CD1c-positive myeloid dendritic cell (primary cell): ENCODE measurements at regions not wholly inside any gene's neighbourhood (a gene's known extent, or its start where the extent isn't known, plus 50 kb on each side); places are given as distances from the start of the nearest gene placed in this dataset.
"Not testable (repeated sequence)": the region's sequence is repeated elsewhere in the genome, so short reads cannot be mapped to it uniquely, and the experiment has no call there.

Experiments used
- DNase-seq: peaks from one replicate; pipeline ENCODE4 v3.0.0-alpha.2; 2016; ENCODE audit errors: extremely low spot score

DNA sequence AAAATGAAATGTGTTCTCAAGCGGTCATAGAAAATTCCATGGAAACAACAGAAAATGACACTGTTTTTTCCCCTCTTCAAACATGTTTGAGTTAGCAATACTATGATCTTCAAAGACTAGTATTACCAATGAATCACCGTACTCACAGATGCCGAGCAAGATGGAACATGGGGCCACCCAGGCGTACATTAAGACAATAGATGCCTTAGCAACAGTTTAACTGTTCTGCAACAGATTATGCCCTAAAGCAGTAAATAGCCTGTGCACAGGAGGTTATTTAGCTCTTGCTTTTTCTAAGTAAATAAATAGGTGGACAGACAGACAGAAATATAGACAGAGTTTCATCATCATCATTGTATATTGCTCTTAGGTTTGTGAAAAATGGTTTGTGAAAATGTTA lies 284.0 kb upstream of the DEFB112 start:
- DNase-seq, result no peak

DNA sequence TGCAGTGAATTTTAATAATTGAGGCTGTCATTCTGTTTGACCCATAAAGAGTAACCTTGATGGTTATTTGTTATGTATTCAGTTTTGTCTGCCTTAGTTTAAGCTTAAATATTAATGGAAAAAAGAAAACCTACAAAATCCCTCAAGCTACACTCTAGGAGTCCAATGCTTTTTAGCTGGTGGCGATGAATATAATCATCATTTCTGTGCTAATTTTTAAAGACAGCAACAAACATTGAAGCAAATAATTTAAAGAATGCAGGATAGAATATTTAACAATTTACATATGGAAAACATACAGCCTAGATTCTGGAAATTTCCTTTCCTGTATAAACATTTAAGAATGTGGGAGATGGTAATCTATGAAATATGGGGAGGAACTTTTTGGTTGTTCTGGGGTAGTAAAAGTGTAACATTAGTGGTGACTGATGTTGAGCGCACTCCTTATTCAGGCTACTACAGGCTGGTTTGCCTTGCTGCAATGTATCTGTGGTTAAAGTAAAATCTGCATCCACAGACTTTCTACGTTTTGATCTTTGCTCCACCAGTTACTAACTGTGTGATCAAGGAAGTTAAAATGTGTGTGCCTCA lies 287.9 kb upstream of the DEFB112 start:
- DNase-seq, result no peak

DNA sequence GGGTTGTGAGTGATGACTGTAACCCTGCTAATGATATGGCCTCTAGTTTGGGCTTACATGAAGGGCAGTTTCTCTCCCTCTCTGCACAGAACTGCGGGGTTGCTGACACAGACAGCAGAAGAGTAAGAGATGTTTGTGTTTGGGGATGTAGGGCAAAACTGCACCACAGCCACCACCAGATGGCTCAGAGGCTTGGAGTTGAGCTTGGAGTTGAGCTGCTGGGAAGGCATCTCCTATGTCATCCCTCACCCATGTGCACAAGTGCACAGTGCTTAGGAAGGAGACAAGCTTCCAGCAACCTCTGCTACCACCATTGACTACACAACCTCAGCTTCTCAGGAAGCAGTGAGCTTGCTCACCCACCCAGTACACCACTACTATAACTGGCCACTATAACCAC lies 303.9 kb upstream of the DEFB112 start:
- DNase-seq, result no peak

DNA sequence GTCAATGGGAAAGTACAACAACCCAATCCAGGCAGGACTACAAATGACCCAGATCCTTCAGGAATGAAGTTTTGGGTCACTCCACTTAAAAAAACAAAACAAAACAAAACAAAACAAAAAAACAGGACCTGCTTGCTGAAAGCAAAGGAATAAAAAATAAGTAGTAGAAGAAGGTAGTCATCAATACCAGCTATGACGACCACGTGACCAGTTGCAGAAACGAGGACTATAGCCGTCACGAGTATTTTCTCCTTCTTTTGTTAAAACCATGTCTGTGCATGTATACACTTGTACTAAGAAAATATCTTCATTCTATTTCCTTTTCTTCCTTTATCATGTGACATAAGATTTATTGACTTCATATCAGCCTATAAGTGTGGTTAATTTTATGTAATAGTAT lies 308.4 kb upstream of the DEFB112 start:
- DNase-seq, result no peak

DNA sequence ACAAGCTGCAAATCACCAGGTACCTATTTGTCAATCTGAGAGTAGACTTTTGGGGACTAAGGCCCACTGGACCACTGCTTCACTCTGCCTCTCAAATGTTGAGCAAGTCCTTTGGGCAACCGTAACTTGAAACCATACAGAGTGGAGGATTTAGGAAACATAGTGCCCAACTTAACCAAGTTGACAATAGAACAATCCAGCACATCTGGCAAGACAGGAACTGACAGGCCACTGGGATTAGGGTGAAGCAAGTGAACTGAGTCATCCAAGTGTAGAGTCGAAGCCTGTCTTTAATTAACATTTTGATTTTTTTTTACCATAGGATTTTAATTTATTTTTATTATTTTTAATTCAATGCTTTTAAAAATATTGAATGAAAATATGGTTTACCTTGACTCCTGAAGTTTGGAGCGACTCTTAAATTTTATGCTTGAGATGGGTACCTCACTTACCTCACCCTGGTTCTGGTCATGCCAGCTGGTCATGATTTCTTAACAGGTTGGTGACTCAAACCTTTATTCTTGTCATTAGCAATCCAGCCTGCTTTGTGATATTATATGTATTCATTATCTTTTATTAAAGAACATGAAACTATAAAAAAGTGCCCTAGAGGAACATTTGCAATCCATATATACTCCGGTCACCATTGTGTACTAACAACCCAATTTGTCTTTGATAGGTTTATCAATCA lies 312.1 kb upstream of the DEFB112 start:
- DNase-seq, result no peak

DNA sequence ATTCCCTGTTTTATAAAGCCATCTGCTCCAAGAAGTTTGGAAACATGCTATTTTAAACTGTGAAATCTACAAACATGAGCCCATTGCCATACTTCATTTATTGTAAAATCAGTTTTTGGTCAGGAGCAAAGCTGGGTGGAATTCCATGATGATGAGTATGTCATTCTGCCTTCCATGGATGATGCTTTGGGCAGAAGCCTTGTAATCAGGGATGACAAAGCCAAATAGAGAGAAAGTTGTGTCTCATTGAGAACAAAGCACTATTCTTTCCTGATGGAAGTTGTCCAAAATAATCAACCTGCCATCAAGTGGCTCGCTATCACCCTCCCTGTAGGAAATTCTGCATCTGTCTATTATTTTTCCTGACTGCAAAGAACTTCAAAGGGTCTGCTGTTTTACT lies 313.0 kb upstream of the DEFB112 start:
- no peak for DNase-seq

DNA sequence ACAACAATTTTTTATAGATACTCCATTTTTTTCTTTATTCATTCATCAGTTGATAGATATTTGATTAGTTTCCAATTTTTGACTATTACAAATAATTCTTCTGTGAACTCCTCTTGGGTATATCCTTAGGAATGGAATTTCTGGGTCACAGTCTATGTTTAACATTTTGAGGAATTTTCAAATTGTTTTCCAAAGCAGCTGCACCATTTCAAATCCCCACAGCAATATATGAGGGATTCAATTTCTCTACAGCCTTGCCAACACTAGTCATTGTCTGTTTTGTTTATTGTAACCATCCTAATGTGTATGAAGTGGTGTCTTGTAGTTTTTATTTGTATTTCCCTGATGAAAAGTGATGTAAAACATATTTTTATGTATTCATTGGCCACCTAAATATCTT lies 320.3 kb upstream of the DEFB112 start:
- no peak for DNase-seq

DNA sequence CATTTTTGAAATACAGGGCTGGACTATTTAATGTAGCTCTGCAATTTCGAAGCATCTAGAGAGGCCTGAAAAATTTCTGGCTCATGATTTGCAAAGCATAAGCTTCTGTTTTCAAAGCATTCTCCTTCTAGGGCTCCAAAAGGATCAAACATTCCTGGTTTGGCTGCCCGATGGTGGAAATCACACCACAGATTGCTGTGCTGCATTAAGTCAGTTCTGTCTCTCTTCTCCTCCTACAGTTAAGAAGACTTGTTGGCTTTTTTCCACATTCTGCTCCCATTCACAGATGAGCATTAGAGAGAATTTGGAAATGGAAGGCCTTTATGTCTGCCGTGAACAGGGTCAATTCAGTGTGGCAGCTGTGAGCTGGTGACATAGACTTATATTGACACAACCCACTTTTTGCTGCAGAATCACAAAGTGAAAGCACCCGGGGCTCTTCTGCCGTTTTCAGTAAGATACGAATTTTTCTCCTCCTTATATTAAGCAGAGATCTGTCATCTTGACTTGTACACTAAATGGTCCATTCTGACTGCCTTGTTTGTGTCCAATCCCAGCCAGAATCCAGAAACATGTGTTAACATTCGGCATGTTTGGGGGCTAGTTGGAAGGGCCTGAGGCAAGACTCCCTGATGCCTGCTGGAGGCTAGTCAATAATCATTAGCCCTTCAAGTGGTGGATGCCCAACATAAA lies 330.8 kb upstream of the DEFB112 start:
- DNase-seq, result no peak

DNA sequence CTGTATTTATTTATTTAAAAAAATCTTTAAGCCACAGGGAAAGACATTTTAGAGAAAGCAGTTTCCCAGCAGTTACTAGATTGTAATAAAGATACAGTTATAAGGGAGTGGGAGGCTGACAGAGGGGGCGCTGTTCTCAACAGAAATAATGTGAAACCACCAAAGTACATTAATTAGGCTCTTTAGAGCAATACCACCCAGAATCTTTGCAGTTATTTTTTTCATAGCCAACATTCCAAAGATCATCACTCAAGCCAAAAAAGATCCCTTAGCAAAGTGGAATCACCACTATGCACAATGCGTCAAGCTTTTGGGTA lies 331.3 kb upstream of the DEFB112 start:
- no peak for DNase-seq

DNA sequence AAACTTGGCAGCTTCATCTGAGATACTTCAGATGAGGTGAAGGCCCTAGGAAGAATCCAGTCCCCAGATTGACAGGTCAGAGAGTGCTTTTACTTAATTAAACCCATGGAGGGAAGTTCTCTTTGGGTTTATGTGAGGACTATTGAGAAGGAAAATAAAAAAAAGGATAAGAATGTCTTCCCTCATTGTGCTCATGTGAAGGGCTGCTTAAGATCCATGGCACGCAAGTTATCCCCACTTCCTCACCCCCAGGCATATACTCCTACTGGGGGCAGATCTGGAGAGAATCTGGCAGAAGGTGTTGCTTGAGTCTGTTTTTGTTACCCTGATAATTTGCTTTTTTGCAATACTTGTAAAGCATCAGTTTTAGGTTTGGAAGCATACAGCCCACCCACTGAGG lies 322.9 kb upstream of the TFAP2D start:
- DNase-seq, result no peak

DNA sequence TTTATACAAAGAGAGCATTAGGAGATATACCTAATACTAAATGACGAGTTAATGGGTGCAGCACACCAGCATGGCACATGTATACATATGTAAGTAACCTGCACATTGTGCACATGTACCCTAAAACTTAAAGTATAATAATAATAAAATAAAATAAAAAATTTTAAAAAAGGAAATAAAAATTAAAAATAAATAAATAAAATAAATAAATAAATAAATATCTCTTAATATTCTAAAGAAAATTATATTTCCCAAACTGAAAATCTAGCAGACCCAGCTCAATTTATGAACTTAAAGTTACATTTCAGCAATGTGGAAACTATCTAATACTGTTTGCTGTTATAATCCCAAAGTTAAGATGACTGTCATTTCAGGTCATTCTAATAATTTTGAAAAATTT lies 319.2 kb upstream of the TFAP2D start:
- not testable (repeated sequence) for DNase-seq

DNA sequence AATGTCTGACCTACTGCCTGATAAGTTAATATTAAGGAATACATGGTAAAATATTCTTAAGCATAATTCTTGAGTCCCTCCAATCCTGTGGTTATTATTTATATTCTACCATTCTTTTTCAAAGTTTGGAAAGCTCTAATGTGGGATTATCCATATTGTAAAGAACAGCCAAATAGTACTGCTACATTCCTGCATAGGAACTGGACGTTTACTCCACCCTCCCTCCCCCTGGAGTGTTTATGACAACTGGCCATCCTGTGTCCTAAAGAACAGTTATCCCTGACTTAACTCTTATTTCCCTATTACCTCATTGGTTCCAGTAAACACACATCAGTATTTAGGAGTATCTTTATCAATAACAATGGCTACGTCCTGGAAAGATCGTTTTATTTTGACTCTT lies 308.7 kb upstream of the TFAP2D start:
- no peak for DNase-seq

DNA sequence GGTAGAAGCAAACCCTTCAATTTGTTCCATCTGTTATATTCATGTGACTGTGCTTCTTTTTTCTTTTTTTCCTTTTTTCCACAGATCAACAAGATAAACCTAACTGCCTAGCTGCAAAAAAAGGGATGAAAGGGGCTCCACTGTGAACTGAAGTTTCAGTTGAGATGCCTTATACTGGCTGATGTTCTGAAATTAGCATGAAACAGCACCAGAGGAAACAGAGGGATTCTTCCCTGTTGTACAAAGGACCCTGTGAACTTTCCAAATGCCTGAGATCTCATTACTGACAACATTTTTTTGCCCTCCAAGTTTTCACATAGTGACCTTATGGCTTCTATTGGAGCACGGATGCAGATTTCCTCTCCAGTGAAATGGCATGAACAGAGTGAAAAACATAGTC lies 302.7 kb upstream of the TFAP2D start:
- DNase-seq, result no peak

DNA sequence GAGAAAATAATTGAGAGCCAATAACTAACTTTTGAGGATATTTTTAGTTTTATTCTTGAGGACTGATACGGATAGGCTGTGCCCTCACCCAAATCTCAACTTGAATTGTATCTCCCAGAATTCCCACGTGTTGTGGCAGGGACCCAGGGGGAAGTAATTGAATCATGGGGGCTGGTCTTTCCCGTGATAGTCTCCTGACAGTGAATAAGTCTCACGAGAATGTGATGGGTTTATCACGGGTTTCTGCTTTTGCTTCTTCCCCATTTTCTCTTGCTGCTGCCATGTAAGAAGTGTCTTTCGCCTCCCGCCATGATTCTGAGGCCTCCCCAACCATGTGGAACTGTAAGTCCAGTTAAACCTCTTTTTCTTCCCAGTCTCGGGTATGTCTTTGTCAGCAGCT lies 292.3 kb upstream of the TFAP2D start:
- not testable (repeated sequence) for DNase-seq

DNA sequence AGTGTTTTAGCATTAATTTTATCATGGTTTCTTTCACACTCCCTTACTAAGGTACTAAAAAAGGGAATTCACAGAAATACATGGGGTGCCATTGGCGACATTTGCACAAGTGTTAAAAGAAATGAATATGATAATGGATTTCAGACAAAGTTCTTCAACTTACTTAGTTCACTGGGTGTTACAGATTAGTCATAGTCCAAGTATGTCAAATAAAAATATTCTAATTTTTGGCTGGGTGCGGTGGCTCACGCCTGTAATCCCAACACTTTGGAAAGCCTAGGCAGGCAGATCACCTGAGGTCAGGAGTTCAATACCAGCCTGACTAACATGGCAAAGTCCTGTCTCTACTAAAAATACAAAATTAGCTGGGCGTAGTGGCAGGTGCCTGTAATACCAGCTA lies 286.1 kb upstream of the TFAP2D start:
- no peak for DNase-seq

DNA sequence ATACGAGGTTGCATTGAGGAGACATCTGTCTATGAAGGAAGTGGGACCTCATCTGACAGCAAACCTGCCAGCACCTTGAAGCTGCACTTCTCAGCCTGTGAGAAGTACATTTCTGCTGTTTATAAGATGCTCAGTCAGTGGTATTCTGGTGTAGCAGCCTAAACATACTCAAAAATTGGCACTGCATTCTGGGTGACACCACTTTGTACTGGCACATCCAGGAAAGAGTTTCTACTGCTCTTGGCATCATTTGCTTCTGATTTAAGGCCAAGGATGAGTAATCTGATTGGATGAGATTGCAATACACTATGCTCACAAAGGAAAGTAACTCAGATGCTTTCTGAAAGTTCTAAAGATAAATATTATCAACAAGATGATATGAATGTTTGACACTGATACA lies 275.4 kb upstream of the TFAP2D start:
- DNase-seq, result no peak

DNA sequence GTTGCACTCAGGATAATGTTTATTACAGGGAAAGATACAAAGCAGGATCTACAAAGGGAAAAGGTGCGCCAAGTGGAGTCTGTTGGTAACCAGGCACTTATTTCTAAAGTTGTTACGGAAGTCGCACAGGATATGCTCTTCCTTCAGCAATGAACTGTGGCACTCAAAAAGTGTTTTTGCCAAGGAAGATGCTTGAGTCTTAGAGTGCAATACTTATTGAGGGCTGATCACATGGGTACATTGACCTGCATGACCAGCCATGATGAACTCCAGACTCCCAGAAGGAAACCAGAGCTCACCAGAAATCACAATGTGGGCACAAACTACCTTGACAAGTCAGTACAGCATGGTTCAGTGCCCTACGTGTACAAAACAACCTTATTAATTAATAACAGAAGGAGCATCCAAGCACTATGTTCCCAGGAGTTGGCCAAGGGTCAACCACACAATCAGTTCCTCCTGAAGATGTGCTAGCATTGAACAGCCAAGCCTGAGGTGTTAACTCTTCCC lies 270.7 kb upstream of the TFAP2D start:
- DNase-seq, result no peak

DNA sequence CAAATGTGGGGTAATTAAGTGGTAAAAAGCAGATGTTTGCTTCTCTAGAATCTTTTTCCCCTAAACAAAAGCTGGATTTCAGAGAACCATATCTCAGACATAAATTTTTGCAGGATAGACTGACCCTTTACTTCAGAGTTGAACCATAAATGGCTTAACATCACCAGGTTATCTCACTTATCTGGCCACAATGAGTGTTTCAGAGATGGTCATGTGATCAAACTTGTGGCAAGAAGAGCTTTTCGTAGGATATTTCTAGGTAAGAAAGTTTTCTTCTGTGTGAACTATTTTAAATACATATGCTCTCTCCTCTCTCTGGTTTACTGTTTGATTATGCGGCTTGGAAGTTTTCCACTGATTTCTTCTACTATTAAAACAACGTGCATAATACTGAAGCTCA lies 270.2 kb upstream of the TFAP2D start:
- no peak for DNase-seq

DNA sequence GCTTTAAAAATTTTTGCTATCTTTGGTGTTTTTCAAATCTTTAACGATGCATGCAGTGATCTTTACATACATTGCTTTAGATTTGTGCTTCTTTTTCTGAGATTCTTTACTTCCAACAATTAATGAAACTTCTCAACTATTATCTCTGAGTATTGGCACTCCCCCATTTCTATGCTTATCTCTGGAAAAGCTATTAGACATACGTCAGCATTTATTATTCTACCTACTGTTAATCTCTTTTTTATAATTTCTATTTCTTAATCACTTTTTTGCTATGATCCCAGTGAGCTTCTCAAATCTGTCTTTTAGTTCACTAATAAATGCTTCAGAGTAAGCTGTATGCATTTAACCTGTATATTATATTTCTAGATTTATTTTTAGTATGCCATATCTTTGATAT lies 264.2 kb upstream of the TFAP2D start:
- DNase-seq, result no peak

DNA sequence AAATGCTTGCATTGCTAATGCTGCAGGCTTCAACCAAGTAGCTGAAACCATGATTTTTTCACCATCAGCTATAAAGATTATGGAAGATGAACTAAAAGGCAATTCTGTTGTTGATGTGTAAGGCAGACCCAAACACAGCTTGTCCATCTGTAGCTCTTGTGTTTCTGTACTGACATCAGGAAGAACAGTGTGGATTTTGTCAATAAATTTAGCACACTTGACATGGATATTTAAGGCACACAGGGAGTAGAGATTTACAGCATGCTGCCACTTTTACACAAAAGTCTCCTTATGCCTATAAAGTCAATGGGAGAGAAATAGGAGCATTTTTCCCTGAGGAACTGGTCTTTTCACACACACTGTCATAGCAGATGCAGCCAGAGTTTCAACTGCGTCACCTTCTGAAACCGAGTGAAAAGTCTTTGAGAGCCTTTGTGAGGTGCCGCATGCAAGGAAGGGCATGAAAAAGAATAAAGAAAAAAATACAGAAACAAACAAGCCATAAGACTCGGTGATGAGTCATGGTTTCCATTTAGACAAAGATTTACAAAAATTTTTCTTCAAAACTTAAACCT lies 261.4 kb upstream of the TFAP2D start:
- no peak for DNase-seq

DNA sequence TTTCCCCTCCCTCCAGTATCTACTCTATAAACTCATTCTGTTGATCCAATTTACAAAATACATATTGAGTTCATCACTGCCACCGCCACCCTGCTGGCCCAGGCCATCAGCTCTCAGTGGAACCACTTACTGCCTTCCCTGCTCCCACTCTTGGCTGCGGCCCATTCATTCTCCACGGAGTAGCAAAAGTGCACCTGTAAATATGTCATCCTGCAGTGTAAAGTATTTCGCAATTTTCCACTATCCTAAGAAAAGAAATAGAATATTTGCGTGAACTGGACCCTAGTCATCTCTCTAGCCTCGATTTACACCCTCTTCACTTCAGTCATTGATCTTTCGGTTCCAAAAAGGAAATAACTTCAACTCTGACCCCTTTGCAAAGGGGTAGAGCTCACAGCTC lies 258.3 kb upstream of the TFAP2D start:
- DNase-seq, result no peak

DNA sequence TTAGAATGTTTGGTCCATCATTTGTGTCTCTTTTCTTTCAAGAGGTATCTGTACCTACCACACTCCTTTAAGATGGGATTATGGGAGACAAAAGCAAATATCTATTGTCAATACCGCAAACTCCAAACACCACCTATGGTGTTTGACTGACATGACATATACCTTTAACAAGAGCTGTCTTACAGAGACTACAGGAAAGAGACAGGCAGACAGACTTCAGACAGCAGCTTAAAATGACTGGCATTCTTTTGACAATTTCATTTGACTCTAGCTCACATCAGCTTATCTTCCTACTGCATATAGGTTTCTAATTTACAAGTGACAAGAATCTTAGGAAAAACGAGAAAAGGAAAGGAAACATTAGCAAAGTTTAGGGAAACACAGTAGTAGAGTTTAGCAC lies 256.0 kb upstream of the TFAP2D start:
- no peak for DNase-seq

DNA sequence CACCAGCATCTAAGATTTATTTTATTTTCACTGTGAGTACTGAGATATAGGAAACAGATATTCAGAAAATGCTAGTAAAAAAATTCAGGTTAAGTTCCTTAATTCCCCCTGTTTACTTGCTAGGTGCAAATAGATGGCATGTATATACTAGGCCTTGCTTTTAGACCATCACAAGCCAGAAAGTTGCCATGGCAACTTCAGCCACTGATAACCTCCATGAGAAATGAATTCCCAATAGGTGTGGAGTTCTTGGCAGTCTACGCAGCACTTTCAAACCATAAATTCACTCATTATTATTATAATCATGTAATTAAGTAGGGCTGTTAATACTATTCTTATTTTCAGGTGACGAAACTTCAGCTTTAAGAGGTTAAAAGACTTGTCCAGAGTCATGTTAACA lies 251.6 kb upstream of the TFAP2D start:
- no peak for DNase-seq
